OCI-LY7 (cell line): ENCODE measurements at regions not wholly inside any gene's neighbourhood (a gene's known extent, or its start where the extent isn't known, plus 50 kb on each side); places are given as distances from the start of the nearest gene placed in this dataset.
"Not testable (repeated sequence)": the region's sequence is repeated elsewhere in the genome, so short reads cannot be mapped to it uniquely, and the experiment has no call there.

Experiments
- BruUV-seq: library from RNA; stranded (reverse); fragments of 400-500 nt; replicated peaks from 2 replicates; lab custom pipeline; 2021; lab: Mats Ljungman, UMichigan
- CTCF ChIA-PET: fragments of 300-600 bp; sonication (Branson Sonifier 250); formaldehyde crosslinking; loops from one replicate; lab custom pipeline; 2022; ENCODE audit warnings: antibody characterized with exemption; ENCODE audit not compliant: unreplicated experiment; lab: Charles Lee
- POLR2A ChIA-PET: fragments of 300-600 bp; sonication (Branson Sonifier 250); formaldehyde crosslinking; loops from one replicate; lab custom pipeline; 2022; ENCODE audit warnings: antibody characterized with exemption; lab: Charles Lee
- DNase-seq: peaks from one replicate; pipeline ENCODE4 v3.0.0-alpha.2; 2015; ENCODE audit warnings: low spot score
- H2AFZ ChIP-seq: fragments of 200-600 bp; sonication (generic), shearing (Covaris generic); 2 replicates; pipeline ENCODE4 v1.6.1; 2014; ENCODE audit warnings: mild to moderate bottlenecking, antibody characterized with exemption, low read length, moderate library complexity
- H3K27ac ChIP-seq: fragments of 200-600 bp; sonication (generic); 2 replicates; pipeline ENCODE4 v1.5.1; 2014; ENCODE audit warnings: mixed run types, low read depth, mild to moderate bottlenecking, moderate library complexity, low read length, inconsistent platforms; ENCODE audit not compliant: poor library complexity, severe bottlenecking
- H3K36me3 ChIP-seq: fragments of 200-600 bp; sonication (generic); 2 replicates; pipeline ENCODE4 v1.6.1; 2014; ENCODE audit warnings: mild to moderate bottlenecking, antibody characterized with exemption, low read length, moderate library complexity, mixed read lengths; ENCODE audit not compliant: insufficient read depth
- H3K4me1 ChIP-seq: fragments of 200-600 bp; sonication (generic); 2 replicates; pipeline ENCODE4 v1.5.1; 2014; ENCODE audit warnings: mild to moderate bottlenecking, low read length; ENCODE audit not compliant: insufficient read depth, poor library complexity, severe bottlenecking
- H3K4me2 ChIP-seq: fragments of 200-600 bp; sonication (generic); 2 replicates; pipeline ENCODE4 v1.6.1; 2014; ENCODE audit warnings: mild to moderate bottlenecking, low read length
- H3K4me3 ChIP-seq: fragments of 200-600 bp; sonication (generic); 2 replicates; pipeline ENCODE4 v1.5.1; 2014; ENCODE audit warnings: mild to moderate bottlenecking, low read depth, low read length; ENCODE audit not compliant: poor library complexity, severe bottlenecking
- H3K79me2 ChIP-seq: fragments of 200-600 bp; sonication (generic); 2 replicates; pipeline ENCODE4 v1.6.1; 2016; ENCODE audit warnings: low read depth, mild to moderate bottlenecking, low read length, moderate library complexity, mixed read lengths; ENCODE audit not compliant: insufficient read depth
- H3K9me2 ChIP-seq: fragments of 200-600 bp; sonication (generic); 2 replicates; pipeline ENCODE4 v1.6.1; 2016; ENCODE audit warnings: mild to moderate bottlenecking, low read length, mixed read lengths; ENCODE audit not compliant: insufficient read depth
- H3K9me3 ChIP-seq: fragments of 200-600 bp; sonication (generic); 2 replicates; pipeline ENCODE4 v1.6.1; 2014; ENCODE audit warnings: mild to moderate bottlenecking, mixed run types, low read length, mixed read lengths
- H4K20me1 ChIP-seq: fragments of 200-600 bp; sonication (generic); 2 replicates; pipeline ENCODE4 v1.6.1; 2014; ENCODE audit warnings: mild to moderate bottlenecking, antibody characterized with exemption, low read length, moderate library complexity, mixed read lengths; ENCODE audit not compliant: insufficient read depth
- EZH2phosphoT487 ChIP-seq: fragments of 200-600 bp; sonication (generic); IDR thresholded peaks from 2 replicates; pipeline ENCODE4 v1.6.1; 2018; ENCODE audit warnings: low read depth, borderline replicate concordance, mild to moderate bottlenecking, mixed run types, antibody characterized with exemption, low read length, moderate library complexity, mixed read lengths
- intact Hi-C: fragments of 100-400 bp; cut with micrococcal nuclease; formaldehyde crosslinking; loops from one replicate; pipeline ENCODE4 v1.10.0; 2022; ENCODE audit not compliant: unreplicated experiment
- TF ChIP-seq, protein P1 (sequence below): fragments of 200-600 bp; sonication (generic); conservative IDR thresholded peaks from 2 replicates; pipeline ENCODE4 v1.5.1; 2014; ENCODE audit warnings: mild to moderate bottlenecking, antibody characterized with exemption, low read length, moderate library complexity, mixed read lengths

DNA sequence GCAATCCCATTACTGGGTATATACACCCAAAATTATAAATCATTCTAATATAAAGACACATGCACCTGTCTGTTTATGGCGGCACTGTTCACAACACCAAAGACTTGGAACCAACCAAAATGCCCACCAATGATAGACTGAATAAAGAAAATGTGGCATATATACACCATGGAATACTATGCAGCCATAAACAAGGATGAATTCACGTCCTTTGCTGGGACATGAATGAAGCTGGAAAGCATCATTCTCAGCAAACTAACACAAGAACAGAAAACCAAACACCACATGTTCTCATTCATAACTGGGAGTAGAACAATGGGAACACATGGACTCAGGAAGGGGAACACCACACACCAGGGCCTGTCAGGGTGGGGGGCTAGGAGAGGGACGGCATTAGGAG, 633.2 kb upstream of the DEFB115 start:
- CTCF ChIA-PET, H3K79me2 ChIP-seq, H3K36me3 ChIP-seq, H3K9me3 ChIP-seq, DNase-seq, intact Hi-C loops, H3K4me3 ChIP-seq, H4K20me1 ChIP-seq, H3K4me1 ChIP-seq, H3K4me2 ChIP-seq, H3K9me2 ChIP-seq, H2AFZ ChIP-seq, BruUV-seq, H3K27ac ChIP-seq, POLR2A ChIA-PET: not testable (repeated sequence)

DNA sequence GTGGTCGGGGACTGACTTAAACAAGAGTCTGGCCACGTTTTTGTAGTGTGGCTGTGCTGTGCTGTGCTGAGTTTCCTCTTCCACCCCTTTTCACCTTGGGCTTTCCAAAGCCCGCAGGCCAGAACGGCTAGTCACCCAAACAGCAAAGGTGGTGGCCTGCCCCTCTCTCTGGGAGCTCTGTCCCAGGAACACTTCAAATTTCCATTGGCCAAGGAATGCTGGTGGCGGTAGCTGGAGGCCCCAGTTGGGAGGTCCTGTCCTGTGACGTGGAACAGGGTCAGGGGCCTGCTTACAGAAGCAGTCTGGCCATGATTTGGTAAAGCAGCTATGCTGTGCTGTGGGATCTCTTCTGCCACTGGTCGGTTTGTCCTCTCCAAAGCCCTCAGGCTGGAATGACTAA, 628.1 kb upstream of the DEFB115 start:
- H4K20me1 ChIP-seq, H2AFZ ChIP-seq, H3K9me3 ChIP-seq, H3K79me2 ChIP-seq, H3K4me1 ChIP-seq, DNase-seq, H3K4me3 ChIP-seq, intact Hi-C loops, CTCF ChIA-PET, H3K4me2 ChIP-seq, H3K27ac ChIP-seq, H3K9me2 ChIP-seq, BruUV-seq, H3K36me3 ChIP-seq, POLR2A ChIA-PET: not testable (repeated sequence)

DNA sequence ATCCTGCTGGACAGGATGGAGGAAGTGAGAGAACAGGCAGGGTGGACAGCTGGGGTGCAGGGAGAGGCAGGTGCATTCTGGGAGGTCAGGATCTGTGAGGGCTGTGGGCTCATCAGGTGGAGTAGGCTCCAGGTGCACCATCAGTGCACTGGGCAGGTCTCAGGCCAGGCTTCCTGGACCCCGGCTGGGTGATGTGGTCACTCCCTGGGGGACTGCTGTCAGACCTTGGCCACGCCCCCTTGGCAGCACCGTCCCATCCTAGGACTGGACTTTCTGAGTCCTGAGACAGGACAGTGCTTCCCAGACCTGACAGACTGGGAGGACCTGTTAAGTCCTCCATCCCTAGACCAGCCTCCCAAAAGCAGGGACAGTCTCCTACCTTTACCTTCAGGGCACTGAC, 626.7 kb upstream of the DEFB115 start:
- no peak overlapping the region for H2AFZ ChIP-seq
- ChIA-PET CTCF (no interaction called here), POLR2A (no interaction called here)
- no peak for TF ChIP-seq EZH2phosphoT487
- TF ChIP-seq, protein P1, sequence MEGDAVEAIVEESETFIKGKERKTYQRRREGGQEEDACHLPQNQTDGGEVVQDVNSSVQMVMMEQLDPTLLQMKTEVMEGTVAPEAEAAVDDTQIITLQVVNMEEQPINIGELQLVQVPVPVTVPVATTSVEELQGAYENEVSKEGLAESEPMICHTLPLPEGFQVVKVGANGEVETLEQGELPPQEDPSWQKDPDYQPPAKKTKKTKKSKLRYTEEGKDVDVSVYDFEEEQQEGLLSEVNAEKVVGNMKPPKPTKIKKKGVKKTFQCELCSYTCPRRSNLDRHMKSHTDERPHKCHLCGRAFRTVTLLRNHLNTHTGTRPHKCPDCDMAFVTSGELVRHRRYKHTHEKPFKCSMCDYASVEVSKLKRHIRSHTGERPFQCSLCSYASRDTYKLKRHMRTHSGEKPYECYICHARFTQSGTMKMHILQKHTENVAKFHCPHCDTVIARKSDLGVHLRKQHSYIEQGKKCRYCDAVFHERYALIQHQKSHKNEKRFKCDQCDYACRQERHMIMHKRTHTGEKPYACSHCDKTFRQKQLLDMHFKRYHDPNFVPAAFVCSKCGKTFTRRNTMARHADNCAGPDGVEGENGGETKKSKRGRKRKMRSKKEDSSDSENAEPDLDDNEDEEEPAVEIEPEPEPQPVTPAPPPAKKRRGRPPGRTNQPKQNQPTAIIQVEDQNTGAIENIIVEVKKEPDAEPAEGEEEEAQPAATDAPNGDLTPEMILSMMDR, result no peak
- intact Hi-C loops, result no loop called here
- no peaks in the 10 kb centered on the region for H3K9me3 ChIP-seq
- no peaks in the 10 kb centered on the region for H3K4me1 ChIP-seq
- H4K20me1 ChIP-seq, result no peaks in the 10 kb centered on the region
- no peaks in the 10 kb centered on the region for H3K36me3 ChIP-seq
- no peaks in the 10 kb centered on the region for H3K9me2 ChIP-seq
- no peaks in the 10 kb centered on the region for H3K79me2 ChIP-seq
- no peak for DNase-seq
- no peak overlapping the region for H3K27ac ChIP-seq
- H3K4me3 ChIP-seq, result no peak overlapping the region
- BruUV-seq, result no TSS peak
- no peak overlapping the region for H3K4me2 ChIP-seq

DNA sequence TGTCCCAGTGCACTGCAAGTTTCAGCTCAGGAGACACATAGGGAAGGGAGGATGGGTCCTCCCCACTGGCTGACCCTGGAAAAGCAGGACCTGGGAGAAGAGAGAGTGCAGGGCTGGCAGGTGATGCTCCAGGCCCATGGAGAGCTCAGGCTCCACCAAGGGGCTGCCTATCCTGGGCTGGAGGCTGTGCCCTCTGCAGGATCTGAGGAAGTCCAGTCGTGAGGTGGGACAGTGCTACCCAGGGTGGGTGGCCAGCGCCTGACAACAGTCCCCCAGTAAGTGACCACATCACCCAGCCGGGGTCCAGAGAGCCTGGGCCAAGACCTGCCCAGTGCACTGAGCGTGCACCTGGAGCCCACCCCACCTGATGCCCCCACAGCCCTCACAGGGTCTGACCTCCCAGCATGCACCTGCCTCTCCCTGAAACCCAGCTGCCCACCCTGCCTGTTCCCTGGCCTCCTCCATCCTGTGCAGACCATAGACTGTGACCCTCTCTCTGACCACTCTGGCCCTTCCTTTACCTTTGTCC, 626.1 kb upstream of the DEFB115 start:
- H3K9me3 ChIP-seq, H3K4me3 ChIP-seq, intact Hi-C loops, H4K20me1 ChIP-seq, H3K4me1 ChIP-seq, BruUV-seq, H3K27ac ChIP-seq, H2AFZ ChIP-seq, H3K79me2 ChIP-seq, POLR2A ChIA-PET, H3K9me2 ChIP-seq, H3K36me3 ChIP-seq, CTCF ChIA-PET, H3K4me2 ChIP-seq, DNase-seq: not testable (repeated sequence)

DNA sequence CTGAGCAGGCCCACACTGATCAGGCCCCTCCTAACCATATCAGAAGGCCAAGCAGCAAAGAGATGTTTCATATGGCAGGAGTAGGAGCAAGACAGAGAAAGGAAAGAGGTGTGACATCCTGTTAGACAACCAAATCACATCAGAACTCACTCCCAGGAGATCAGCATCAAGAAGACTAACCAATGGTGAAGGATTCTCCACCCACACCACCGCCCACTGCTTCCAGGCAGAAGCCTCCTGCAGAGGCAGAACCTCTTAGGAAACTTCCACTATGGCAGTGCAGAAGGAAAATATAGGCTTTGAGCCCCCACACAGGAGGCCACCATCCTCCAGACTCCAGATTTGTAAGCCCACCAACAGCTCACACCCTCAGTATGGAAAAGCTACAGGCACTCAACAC, 624.7 kb upstream of the DEFB115 start:
- POLR2A ChIA-PET, CTCF ChIA-PET, H3K4me2 ChIP-seq, H3K27ac ChIP-seq, H3K9me3 ChIP-seq, H2AFZ ChIP-seq, H4K20me1 ChIP-seq, intact Hi-C loops, BruUV-seq, H3K4me3 ChIP-seq, H3K79me2 ChIP-seq, DNase-seq, H3K4me1 ChIP-seq, H3K9me2 ChIP-seq, H3K36me3 ChIP-seq: not testable (repeated sequence)

DNA sequence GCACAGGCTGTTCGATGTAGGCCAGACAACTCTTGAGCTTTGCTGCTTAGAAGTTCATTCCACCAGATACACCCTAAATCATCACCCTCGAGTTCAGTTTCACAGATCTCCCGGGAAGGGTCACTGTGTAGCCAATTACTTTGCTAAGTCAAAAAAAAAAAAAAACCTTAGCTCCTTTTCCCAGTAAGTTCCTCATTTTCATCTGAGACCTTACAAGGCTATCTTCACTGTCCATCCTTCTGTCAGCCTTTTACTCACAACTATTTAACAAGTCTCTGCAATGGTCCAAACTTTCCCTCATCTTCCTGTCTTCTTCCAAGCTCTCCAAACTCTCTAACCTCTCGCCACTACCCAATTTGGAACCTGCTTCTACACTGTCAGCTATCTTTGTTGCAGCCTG, 615.9 kb upstream of the DEFB115 start:
- H3K36me3 ChIP-seq, intact Hi-C loops, CTCF ChIA-PET, POLR2A ChIA-PET, H2AFZ ChIP-seq, BruUV-seq, H3K79me2 ChIP-seq, H3K27ac ChIP-seq, H3K4me2 ChIP-seq, H3K9me2 ChIP-seq, H3K4me1 ChIP-seq, DNase-seq, H3K4me3 ChIP-seq, H3K9me3 ChIP-seq, H4K20me1 ChIP-seq: not testable (repeated sequence)
